GM10266 (cell line): ENCODE measurements at regions not wholly inside any gene's neighbourhood (a gene's known extent, or its start where the extent isn't known, plus 50 kb on each side); places are given as distances from the start of the nearest gene placed in this dataset.

Experiments used
- DNase-seq: peaks from one replicate; pipeline ENCODE4 v3.0.0; 2012; ENCODE audit errors: extremely low spot score
- TF ChIP-seq, protein P1 (sequence below): IDR thresholded peaks from 2 replicates; pipeline ENCODE4 v1.5.1; 2012; ENCODE audit warnings: mild to moderate bottlenecking, low read depth; ENCODE audit not compliant: control insufficient read depth, insufficient read depth; ENCODE audit errors: missing control alignments

DNA sequence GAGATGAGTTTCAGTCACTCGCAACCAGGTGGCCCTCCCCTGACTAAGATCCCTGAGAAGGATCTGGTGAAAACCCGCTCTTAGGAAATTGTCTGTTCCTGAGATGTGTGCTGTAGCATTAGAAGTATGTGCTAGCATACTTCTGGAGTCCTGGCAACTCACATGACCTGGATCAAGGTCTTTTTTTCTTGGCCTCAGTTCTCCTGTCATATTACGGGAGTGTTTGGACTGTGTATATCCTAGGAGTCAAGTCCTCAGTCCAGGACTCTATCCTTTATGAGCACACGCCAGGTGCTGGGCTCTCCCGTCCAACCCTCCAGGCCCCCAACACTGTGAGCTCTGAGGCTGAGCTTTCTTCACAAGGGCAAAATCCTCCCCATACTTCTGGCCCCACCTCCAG, 156.4 kb downstream of the UQCRFS1 start:
- TF ChIP-seq, protein P1, sequence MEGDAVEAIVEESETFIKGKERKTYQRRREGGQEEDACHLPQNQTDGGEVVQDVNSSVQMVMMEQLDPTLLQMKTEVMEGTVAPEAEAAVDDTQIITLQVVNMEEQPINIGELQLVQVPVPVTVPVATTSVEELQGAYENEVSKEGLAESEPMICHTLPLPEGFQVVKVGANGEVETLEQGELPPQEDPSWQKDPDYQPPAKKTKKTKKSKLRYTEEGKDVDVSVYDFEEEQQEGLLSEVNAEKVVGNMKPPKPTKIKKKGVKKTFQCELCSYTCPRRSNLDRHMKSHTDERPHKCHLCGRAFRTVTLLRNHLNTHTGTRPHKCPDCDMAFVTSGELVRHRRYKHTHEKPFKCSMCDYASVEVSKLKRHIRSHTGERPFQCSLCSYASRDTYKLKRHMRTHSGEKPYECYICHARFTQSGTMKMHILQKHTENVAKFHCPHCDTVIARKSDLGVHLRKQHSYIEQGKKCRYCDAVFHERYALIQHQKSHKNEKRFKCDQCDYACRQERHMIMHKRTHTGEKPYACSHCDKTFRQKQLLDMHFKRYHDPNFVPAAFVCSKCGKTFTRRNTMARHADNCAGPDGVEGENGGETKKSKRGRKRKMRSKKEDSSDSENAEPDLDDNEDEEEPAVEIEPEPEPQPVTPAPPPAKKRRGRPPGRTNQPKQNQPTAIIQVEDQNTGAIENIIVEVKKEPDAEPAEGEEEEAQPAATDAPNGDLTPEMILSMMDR = no peak
- DNase-seq = no peak

- TF ChIP-seq, protein P1 = no peak
- DNase-seq = no peak
Observed at GRCh38 chr19:29054886-29055675, 157.9 kb downstream of the UQCRFS1 start.

DNA sequence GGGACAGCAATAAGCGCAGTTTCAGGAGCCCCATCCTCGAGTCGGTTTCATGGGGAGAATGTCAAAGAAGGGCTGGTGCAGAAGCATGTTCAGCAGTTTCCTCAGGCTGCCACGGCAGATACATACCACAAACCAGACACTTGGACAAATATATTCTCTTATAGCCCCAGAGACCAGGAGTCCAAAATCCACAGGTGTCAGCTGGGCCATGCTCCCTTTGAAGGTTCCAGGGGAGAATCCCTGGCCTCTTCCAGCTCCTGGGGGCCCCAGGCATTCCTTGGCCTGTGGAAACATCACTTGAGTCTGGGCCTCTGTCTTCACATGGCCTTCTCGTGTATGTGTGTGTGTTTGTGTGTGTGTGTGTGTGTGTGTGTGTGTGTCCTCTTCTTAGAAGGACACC, 164.1 kb downstream of the UQCRFS1 start:
- TF ChIP-seq, protein P1 = no peak
- DNase-seq = no peak

DNA sequence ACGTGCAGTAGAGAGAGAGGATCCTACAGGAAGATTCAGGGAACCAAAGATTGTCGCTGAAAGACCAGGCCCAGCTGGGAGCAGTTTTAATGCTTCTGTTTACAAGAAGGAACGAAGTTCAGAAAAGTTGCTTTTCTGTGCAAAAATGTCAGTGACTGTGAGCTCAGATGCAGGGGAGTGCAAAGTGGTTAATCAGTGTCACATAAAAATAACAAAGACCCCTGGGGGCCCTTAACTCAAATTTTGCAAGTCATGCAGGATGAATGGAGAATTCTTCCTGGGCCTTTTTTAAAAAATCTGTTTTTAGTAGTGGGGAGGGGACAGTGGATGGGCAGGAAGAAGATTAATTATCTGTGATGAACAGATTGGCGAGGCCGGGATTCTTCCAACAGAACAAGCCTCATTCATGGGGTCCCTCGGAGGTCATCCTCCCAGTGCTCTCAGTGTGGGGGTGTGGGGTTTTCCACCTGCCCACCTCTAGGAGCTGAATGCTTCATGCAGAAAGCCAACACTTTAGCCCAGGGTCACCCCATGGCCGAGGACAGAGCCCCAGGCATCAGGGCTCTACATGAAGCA, 167.2 kb downstream of the UQCRFS1 start:
- no peak for DNase-seq

DNA sequence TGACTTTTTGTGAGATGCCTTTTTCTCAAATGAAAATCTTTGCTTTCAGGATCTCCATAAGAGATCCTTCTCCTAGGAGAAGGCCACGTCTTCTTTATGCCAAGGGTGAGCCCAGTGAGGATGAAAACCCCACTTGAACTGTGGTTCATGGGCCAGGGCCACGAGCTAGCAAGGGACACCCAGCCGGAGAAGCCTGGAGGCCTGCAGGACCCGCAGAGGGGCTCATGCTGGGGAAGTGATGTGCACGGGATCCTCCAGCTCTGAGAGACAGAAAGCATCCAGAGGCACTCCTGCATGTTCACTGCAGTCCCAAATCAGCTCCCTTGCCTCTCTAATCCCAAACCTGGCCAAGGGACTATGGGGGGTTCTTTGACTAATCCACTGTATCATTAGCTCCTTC, 168.9 kb downstream of the UQCRFS1 start:
- TF ChIP-seq, protein P1 = no peak
- no peak for DNase-seq

More for the DNA sequence above, 167.2 kb downstream of the UQCRFS1 start:
- TF ChIP-seq, protein P1 = no peak

- TF ChIP-seq, protein P1 = no peak
- no peak for DNase-seq
Observed at GRCh38 chr19:29042450-29042849, 170.5 kb downstream of the UQCRFS1 start.

DNA sequence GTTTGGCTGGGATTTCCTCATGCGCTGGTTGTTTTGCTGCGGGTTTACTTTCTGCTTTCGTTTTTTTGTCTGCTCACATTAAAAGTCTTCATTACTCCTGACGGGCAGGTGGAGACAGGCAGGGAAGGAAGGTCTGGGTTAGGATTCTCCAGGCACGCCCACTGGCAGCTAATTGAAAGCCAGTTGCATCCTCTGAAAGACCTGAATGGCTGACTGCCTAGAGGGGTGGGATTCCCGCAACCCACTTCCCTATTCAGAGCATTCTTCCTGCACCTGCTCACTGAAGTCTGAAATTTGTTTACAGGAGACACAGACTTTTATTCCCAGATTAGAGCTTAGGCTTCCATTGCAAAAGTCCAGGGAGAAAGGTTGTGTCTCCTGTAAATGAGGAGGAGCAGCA, 172.0 kb downstream of the UQCRFS1 start:
- TF ChIP-seq, protein P1 = no peak
- DNase-seq = no peak
